ENCODE measurements at regions not wholly inside any gene's neighbourhood (a gene's known extent, or its start where the extent isn't known, plus 50 kb on each side); places are given as distances from the start of the nearest gene placed in this dataset.

GRCh38 chr1:234710936-234711724, 101.2 kb upstream of the IRF2BP2 start:
- peaks cover 1 to 10% of the 10 kb centered on the region in 2 donors for H3K4me1 ChIP-seq (ENCODE audit: control insufficient read depth in 1 of 2, low read depth in 2 of 2)
- no peak overlapping the region for H3K27ac ChIP-seq
- H3K36me3 ChIP-seq, result no peaks in the 10 kb centered on the region
- ATAC-seq (ENCODE audit: insufficient number of reproducible peaks, low FRiP score, low read depth) (no peak), DNase-seq (ENCODE audit: low spot score) (no peak)
- TF ChIP-seq CTCF (IDR thresholded peaks at IDR 0.05), result no peak
- H3K4me3 ChIP-seq, result no peak overlapping the region
- no peaks in the 10 kb centered on the region for H3K27me3 ChIP-seq (replicated peaks; ENCODE audit: insufficient read depth)
- no peaks in the 10 kb centered on the region for H3K9me3 ChIP-seq

GRCh38 chr1:234710381-234710780, 100.4 kb upstream of the IRF2BP2 start:
- peaks cover 0 to 3% of the 10 kb centered on the region in 2 donors for H3K4me1 ChIP-seq (ENCODE audit: control insufficient read depth in 1 of 2, low read depth in 2 of 2)
- no peaks in the 10 kb centered on the region for H3K9me3 ChIP-seq
- H3K27me3 ChIP-seq (replicated peaks; ENCODE audit: insufficient read depth), result no peaks in the 10 kb centered on the region
- no peak for ATAC-seq (ENCODE audit: insufficient number of reproducible peaks, low FRiP score, low read depth)
- H3K36me3 ChIP-seq, result no peaks in the 10 kb centered on the region
- DNase-seq (ENCODE audit: low spot score), result no peak
- no peak overlapping the region for H3K27ac ChIP-seq
- no peak overlapping the region for H3K4me3 ChIP-seq
- no peak for TF ChIP-seq CTCF (IDR thresholded peaks at IDR 0.05)

- TF ChIP-seq CTCF (IDR thresholded peaks at IDR 0.05), result no peak
- Histone ChIP-seq H3K9me3 (no peaks in the 10 kb centered on the region), H3K27me3 (replicated peaks; ENCODE audit: insufficient read depth) (no peaks in the 10 kb centered on the region), H3K4me3 (no peak overlapping the region), H3K27ac (no peak overlapping the region), H3K4me1 (ENCODE audit: control insufficient read depth in 1 of 2, low read depth in 2 of 2) (no peaks in the 10 kb centered on the region), H3K36me3 (no peaks in the 10 kb centered on the region)
- no peak for DNase-seq (ENCODE audit: low spot score)
- ATAC-seq (ENCODE audit: insufficient number of reproducible peaks, low FRiP score, low read depth), result no peak
These were observed 99.7 kb upstream of the IRF2BP2 start for GRCh38 chr1:234709473-234710228.

GRCh38 chr1:234708700-234709395, 98.9 kb upstream of the IRF2BP2 start:
- H3K27ac ChIP-seq, result no peak overlapping the region
- no peak for ATAC-seq (ENCODE audit: insufficient number of reproducible peaks, low FRiP score, low read depth)
- no peak for DNase-seq (ENCODE audit: low spot score)
- TF ChIP-seq CTCF (IDR thresholded peaks at IDR 0.05), result no peak
- H3K4me1 ChIP-seq (ENCODE audit: control insufficient read depth in 1 of 2, low read depth in 2 of 2), result no peaks in the 10 kb centered on the region
- H3K4me3 ChIP-seq, result no peak overlapping the region
- H3K36me3 ChIP-seq, result no peaks in the 10 kb centered on the region
- no peaks in the 10 kb centered on the region for H3K27me3 ChIP-seq (replicated peaks; ENCODE audit: insufficient read depth)
- no peaks in the 10 kb centered on the region for H3K9me3 ChIP-seq

- H3K4me3 ChIP-seq, result no peak overlapping the region
- no peaks in the 10 kb centered on the region for H3K27me3 ChIP-seq (replicated peaks; ENCODE audit: insufficient read depth)
- H3K9me3 ChIP-seq, result no peaks in the 10 kb centered on the region
- no peaks in the 10 kb centered on the region for H3K36me3 ChIP-seq
- ATAC-seq (ENCODE audit: insufficient number of reproducible peaks, low FRiP score, low read depth) (no peak), DNase-seq (ENCODE audit: low spot score) (no peak)
- H3K4me1 ChIP-seq (ENCODE audit: control insufficient read depth in 1 of 2, low read depth in 2 of 2), result no peaks in the 10 kb centered on the region
- no peak overlapping the region for H3K27ac ChIP-seq
- no peak for TF ChIP-seq CTCF (IDR thresholded peaks at IDR 0.05)
These were observed 97.7 kb upstream of the IRF2BP2 start for GRCh38 chr1:234707641-234708040.

All from thoracic aorta (tissue), 2 donors.